Peyer's patch (tissue), 4 donors: ENCODE measurements at regions not wholly inside any gene's neighbourhood (a gene's known extent, or its start where the extent isn't known, plus 50 kb on each side); places are given as distances from the start of the nearest gene placed in this dataset.
A peak's percentile ranks its signal among the peaks of the same experiment; 100 is the strongest.

Experiments used
- DNase-seq, 3 donors: peaks; one replicate each; pipeline ENCODE4 v3.0.0-alpha.2; 2017 to 2019
- H3K27ac ChIP-seq, 4 donors: fragments of 200-600 bp; sonication (generic); one replicate each; pipeline ENCODE4 v1.5.1; 2016 to 2019
- H3K27me3 ChIP-seq, 2 donors: fragments of 200-600 bp; sonication (generic); one replicate each; pipeline ENCODE4 v1.5.1; 2019
- H3K36me3 ChIP-seq, 3 donors: fragments of 200-600 bp; sonication (generic); one replicate each; pipeline ENCODE4 v1.5.1; 2016 to 2019
- H3K4me1 ChIP-seq, 4 donors: fragments of 200-600 bp; sonication (generic); one replicate each; pipeline ENCODE4 v1.5.1; 2016 to 2019
- H3K4me3 ChIP-seq, 4 donors: fragments of 200-600 bp; sonication (generic); 1 replicate in 3 of 4; 2 replicates in 1 of 4; pipeline ENCODE4 v1.5.1; 2016 to 2019; ENCODE audit warnings: mild to moderate bottlenecking in 1 of 4
- H3K9me3 ChIP-seq, 4 donors: fragments of 200-600 bp; sonication (generic); one replicate each; pipeline ENCODE4 v1.5.1; 2016 to 2019; ENCODE audit warnings: mild to moderate bottlenecking in 1 of 4
- CTCF ChIP-seq, 6 experiments: fragments of 450-650 bp in 4 of 6; fragments of 200-600 bp in 2 of 6; sonication (generic) in 1 of 6; IDR thresholded peaks; one replicate each; pipeline ENCODE4 v1.5.1; 2017 to 2019; ENCODE audit warnings: antibody characterized with exemption in 6 of 6, mild to moderate bottlenecking in 3 of 6, moderate library complexity in 1 of 6
- POLR2A ChIP-seq, 2 donors: fragments of 450-650 bp; IDR thresholded peaks; one replicate each; pipeline ENCODE4 v1.5.1; 2017; ENCODE audit warnings: antibody characterized with exemption in 2 of 2, mild to moderate bottlenecking in 2 of 2, moderate library complexity in 2 of 2

GRCh38 chr6:111973118-111973761 is 80.7 kb upstream of the CCN6 start:
- TF ChIP-seq POLR2A (IDR thresholded peaks at IDR 0.05) (no peak), CTCF (IDR thresholded peaks at IDR 0.05) (no peak)
- Histone ChIP-seq H3K27me3 (no peaks in the 10 kb centered on the region), H3K27ac (peak overlapping the region; percentile 26 to 62 (median 60)), H3K9me3 (no peaks in the 10 kb centered on the region), H3K4me3 (no peak overlapping the region), H3K36me3 (no peaks in the 10 kb centered on the region), H3K4me1 (no peaks in the 10 kb centered on the region)
- DNase-seq: peak in 2 of 3 donors; percentile 41 to 66

- TF ChIP-seq POLR2A (IDR thresholded peaks at IDR 0.05): no peak
- TF ChIP-seq CTCF (IDR thresholded peaks at IDR 0.05): no peak
- Histone ChIP-seq H3K27me3 (no peaks in the 10 kb centered on the region), H3K4me1 (no peaks in the 10 kb centered on the region), H3K27ac (peak overlapping the region in 3 of 4 donors; percentile 26 to 61 (median 58)), H3K36me3 (no peaks in the 10 kb centered on the region), H3K9me3 (no peaks in the 10 kb centered on the region), H3K4me3 (no peak overlapping the region)
- DNase-seq: no peak
Measured at GRCh38 chr6:111973927-111974639, 79.8 kb upstream of the CCN6 start.

- H3K27ac ChIP-seq: no peak overlapping the region
- no peaks in the 10 kb centered on the region for H3K9me3 ChIP-seq
- no peak for DNase-seq
- H3K36me3 ChIP-seq: no peaks in the 10 kb centered on the region
- H3K4me3 ChIP-seq: no peak overlapping the region
- no peaks in the 10 kb centered on the region for H3K27me3 ChIP-seq
- TF ChIP-seq CTCF (IDR thresholded peaks at IDR 0.05) (no peak), POLR2A (IDR thresholded peaks at IDR 0.05) (no peak)
- no peaks in the 10 kb centered on the region for H3K4me1 ChIP-seq
Measured at GRCh38 chr6:111975466-111975865, 78.4 kb upstream of the CCN6 start.

- Histone ChIP-seq H3K4me1 (no peaks in the 10 kb centered on the region), H3K27ac (no peak overlapping the region), H3K9me3 (no peaks in the 10 kb centered on the region), H3K4me3 (no peak overlapping the region), H3K36me3 (no peaks in the 10 kb centered on the region), H3K27me3 (no peaks in the 10 kb centered on the region)
- no peak for DNase-seq
- TF ChIP-seq POLR2A (IDR thresholded peaks at IDR 0.05) (no peak), CTCF (IDR thresholded peaks at IDR 0.05) (no peak)
Measured at GRCh38 chr6:111976139-111976538, 77.8 kb upstream of the CCN6 start.

GRCh38 chr6:111978532-111979149 is 75.3 kb upstream of the CCN6 start:
- TF ChIP-seq POLR2A (IDR thresholded peaks at IDR 0.05) (no peak), CTCF (IDR thresholded peaks at IDR 0.05) (no peak)
- Histone ChIP-seq H3K27me3 (no peaks in the 10 kb centered on the region), H3K9me3 (no peaks in the 10 kb centered on the region)

More at GRCh38 chr6:111978532-111979149, 75.3 kb upstream of the CCN6 start:
- no peak for DNase-seq
- no peak overlapping the region for H3K4me3 ChIP-seq
- no peaks in the 10 kb centered on the region for H3K36me3 ChIP-seq
- H3K4me1 ChIP-seq: no peaks in the 10 kb centered on the region
- H3K27ac ChIP-seq: no peak overlapping the region
